Astrocyte of the cerebellum (primary cell): ENCODE measurements at regions not wholly inside any gene's neighbourhood (a gene's known extent, or its start where the extent isn't known, plus 50 kb on each side); places are given as distances from the start of the nearest gene placed in this dataset.

ENCODE experiments used
- DNase-seq: peaks from one replicate; pipeline ENCODE4 v3.0.0-alpha.2; 2011; ENCODE audit warnings: low read depth
- H3K4me3 ChIP-seq: 2 replicates; pipeline ENCODE4 v1.5.1; 2011; ENCODE audit warnings: mild to moderate bottlenecking, low read depth, low read length, moderate library complexity
- CTCF ChIP-seq: IDR thresholded peaks from 2 replicates; pipeline ENCODE4 v1.5.1; 2012; ENCODE audit warnings: low read length, low read depth, moderate library complexity, mild to moderate bottlenecking; ENCODE audit errors: missing control alignments
- in situ Hi-C: cut with HindIII; loops from 2 replicates; pipeline ENCODE4 v1.10.0; 2017; ENCODE audit warnings: low sequenced_read_pairs

- no peak overlapping the region for H3K4me3 ChIP-seq
- in situ Hi-C loops = no loop called here
- TF ChIP-seq CTCF = no peak
- DNase-seq = no peak
Observed at GRCh38 chr9:93860694-93861658, 94.2 kb downstream of the BARX1 start.

- TF ChIP-seq CTCF = no peak
- DNase-seq = no peak
- in situ Hi-C loops = no loop called here
- H3K4me3 ChIP-seq = no peak overlapping the region
Observed at GRCh38 chr9:93859431-93860215, 95.5 kb downstream of the BARX1 start.

- in situ Hi-C loops = no loop called here
- TF ChIP-seq CTCF = no peak
- H3K4me3 ChIP-seq = no peak overlapping the region
- DNase-seq = no peak
Observed at GRCh38 chr9:93857528-93857927, 97.6 kb downstream of the BARX1 start.

GRCh38 chr9:93852728-93853127 is 102.4 kb downstream of the BARX1 start:
- no peak for TF ChIP-seq CTCF
- in situ Hi-C loops = no loop called here
- H3K4me3 ChIP-seq = no peak overlapping the region
- DNase-seq = no peak

GRCh38 chr9:93846349-93846748 is 108.8 kb downstream of the BARX1 start:
- no peak for DNase-seq
- in situ Hi-C loops = no loop called here
- no peak overlapping the region for H3K4me3 ChIP-seq
- no peak for TF ChIP-seq CTCF

GRCh38 chr9:93843396-93843795 is 111.8 kb downstream of the BARX1 start:
- no peak for TF ChIP-seq CTCF
- in situ Hi-C loops = no loop called here
- no peak overlapping the region for H3K4me3 ChIP-seq
- no peak for DNase-seq
